Activated T-cell treated with anti-CD3 and anti-CD28 coated beads, Interleukin-2, amount 50 U/mL, for 24 hours (primary cell): ENCODE measurements at regions not wholly inside any gene's neighbourhood (a gene's known extent, or its start where the extent isn't known, plus 50 kb on each side); places are given as distances from the start of the nearest gene placed in this dataset.

Experiments
- DNase-seq: peaks from one replicate; pipeline ENCODE4 v3.0.0-alpha.2; 2020
- H3K27ac Mint-ChIP-seq: 2 replicates; pipeline ENCODE4 v1.8.0; 2020; ENCODE audit warnings: mild to moderate bottlenecking, mixed read lengths
- H3K27me3 Mint-ChIP-seq: 2 replicates; pipeline ENCODE4 v1.8.0; 2020; ENCODE audit warnings: mixed read lengths
- H3K36me3 Mint-ChIP-seq: 2 replicates; pipeline ENCODE4 v1.8.0; 2020; ENCODE audit warnings: low read depth, mixed read lengths
- H3K4me1 Mint-ChIP-seq: 2 replicates; pipeline ENCODE4 v1.8.0; 2020; ENCODE audit warnings: low read depth, mixed read lengths
- H3K4me3 Mint-ChIP-seq: 2 replicates; pipeline ENCODE4 v1.8.0; 2020; ENCODE audit warnings: mild to moderate bottlenecking, moderate library complexity, mixed read lengths
- H3K9me3 Mint-ChIP-seq: 2 replicates; pipeline ENCODE4 v1.8.0; 2020; ENCODE audit warnings: mixed read lengths

DNA sequence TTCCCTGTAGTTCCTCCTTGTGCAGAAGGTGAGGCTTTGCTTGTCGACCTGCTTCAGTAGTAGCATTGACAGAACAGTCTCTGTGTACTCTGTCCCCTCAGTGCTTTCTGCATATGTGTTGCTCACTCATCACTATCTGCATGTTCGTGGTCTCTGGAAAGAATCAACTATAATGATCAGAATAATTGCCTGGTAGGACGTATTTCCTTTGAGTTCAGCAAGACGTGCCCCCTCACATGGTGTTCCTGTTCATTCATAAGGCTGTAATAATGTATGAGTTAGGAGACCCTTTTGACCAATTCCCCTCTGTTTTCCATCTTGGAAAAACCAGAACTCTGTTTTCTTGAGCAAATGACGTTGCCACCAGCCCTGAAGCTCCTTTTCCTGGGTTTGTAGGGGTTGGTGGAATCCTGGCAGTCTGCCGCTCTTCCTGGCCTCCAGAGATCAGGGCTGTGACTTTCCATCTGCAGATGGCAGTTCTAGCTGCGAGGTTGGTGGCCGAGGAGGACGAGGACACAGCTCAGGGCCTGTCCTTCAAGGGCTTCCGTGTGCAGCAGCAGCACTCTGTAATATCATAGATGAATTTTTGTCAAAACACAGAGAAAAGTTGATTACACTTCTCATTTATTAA, 61.9 kb downstream of the EXOSC2 start:
- H3K9me3 Mint-ChIP-seq = no peaks in the 10 kb centered on the region
- no peak overlapping the region for H3K4me3 Mint-ChIP-seq
- no peaks in the 10 kb centered on the region for H3K27me3 Mint-ChIP-seq

GRCh38 chr9:130756037-130756436, 62.5 kb downstream of the EXOSC2 start:
- H3K36me3 Mint-ChIP-seq = no peaks in the 10 kb centered on the region
- H3K27me3 Mint-ChIP-seq = no peaks in the 10 kb centered on the region
- H3K27ac Mint-ChIP-seq = no peak overlapping the region
- H3K4me3 Mint-ChIP-seq = no peak overlapping the region
- no peak for DNase-seq
- H3K4me1 Mint-ChIP-seq = peaks cover 12% of the 10 kb centered on the region
- no peaks in the 10 kb centered on the region for H3K9me3 Mint-ChIP-seq

More for the DNA sequence above, 61.9 kb downstream of the EXOSC2 start:
- no peak for DNase-seq
- Mint-ChIP-seq H3K36me3 (no peaks in the 10 kb centered on the region), H3K27ac (no peak overlapping the region), H3K4me1 (peaks cover 12% of the 10 kb centered on the region)

DNA sequence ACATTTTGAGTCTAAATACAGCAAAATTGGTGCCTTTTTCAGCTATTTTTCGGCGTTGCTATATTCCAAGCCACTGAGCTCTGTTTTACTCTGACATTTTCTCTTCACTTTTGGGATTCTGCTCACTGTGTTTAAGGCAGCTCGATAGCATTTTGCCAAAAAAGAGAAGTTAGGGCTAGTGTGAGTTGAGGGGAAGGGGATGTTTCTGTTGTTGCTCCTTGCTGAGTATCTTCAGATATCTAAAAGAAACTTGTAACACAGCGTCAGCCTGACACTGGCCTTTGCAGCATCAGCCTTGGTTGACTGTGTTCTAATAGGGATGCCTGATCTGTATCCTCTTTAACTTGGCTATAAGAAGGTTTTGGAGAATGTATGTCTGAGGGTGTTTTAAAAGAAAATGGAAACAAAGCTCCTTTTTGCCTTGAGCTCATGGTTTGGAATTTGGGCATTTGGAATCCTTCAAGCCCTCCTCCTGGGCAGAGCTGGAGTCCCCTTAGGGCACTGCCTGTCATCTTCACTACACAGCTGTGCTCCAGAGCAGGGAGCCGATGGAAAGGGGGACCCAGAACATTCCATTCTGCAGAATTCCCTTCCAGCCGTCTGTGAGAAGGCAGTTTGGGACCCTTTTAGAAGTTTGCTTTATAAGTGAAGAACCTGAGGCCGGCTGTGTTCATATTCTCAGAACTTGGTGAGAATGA, 63.0 kb downstream of the EXOSC2 start:
- no peaks in the 10 kb centered on the region for H3K27me3 Mint-ChIP-seq

GRCh38 chr9:130759738-130760137, 66.2 kb downstream of the EXOSC2 start:
- H3K27me3 Mint-ChIP-seq = no peaks in the 10 kb centered on the region
- no peak overlapping the region for H3K4me3 Mint-ChIP-seq
- H3K9me3 Mint-ChIP-seq = no peaks in the 10 kb centered on the region
- H3K27ac Mint-ChIP-seq = no peak overlapping the region
- H3K36me3 Mint-ChIP-seq = no peaks in the 10 kb centered on the region
- H3K4me1 Mint-ChIP-seq = peaks cover 39% of the 10 kb centered on the region
- DNase-seq = no peak

More for the DNA sequence above, 63.0 kb downstream of the EXOSC2 start:
- Mint-ChIP-seq H3K36me3 (no peaks in the 10 kb centered on the region), H3K4me3 (no peak overlapping the region), H3K27ac (peak overlapping the region; percentile 31), H3K9me3 (no peaks in the 10 kb centered on the region), H3K4me1 (peaks cover 17% of the 10 kb centered on the region)
- no peak for DNase-seq

GRCh38 chr9:130763331-130764171, 70.0 kb downstream of the EXOSC2 start:
- Mint-ChIP-seq H3K4me1 (peaks cover 62% of the 10 kb centered on the region), H3K9me3 (no peaks in the 10 kb centered on the region), H3K27ac (no peak overlapping the region), H3K4me3 (no peak overlapping the region), H3K27me3 (no peaks in the 10 kb centered on the region), H3K36me3 (no peaks in the 10 kb centered on the region)
- no peak for DNase-seq

- H3K27ac Mint-ChIP-seq = peak overlapping the region; percentile 50
- H3K9me3 Mint-ChIP-seq = no peaks in the 10 kb centered on the region
- H3K4me1 Mint-ChIP-seq = peaks cover 62% of the 10 kb centered on the region
- DNase-seq = no peak
- H3K4me3 Mint-ChIP-seq = no peak overlapping the region
- H3K27me3 Mint-ChIP-seq = no peaks in the 10 kb centered on the region
- no peaks in the 10 kb centered on the region for H3K36me3 Mint-ChIP-seq
Measured at GRCh38 chr9:130765137-130766020, 69.7 kb upstream of the ABL1 start.

DNA sequence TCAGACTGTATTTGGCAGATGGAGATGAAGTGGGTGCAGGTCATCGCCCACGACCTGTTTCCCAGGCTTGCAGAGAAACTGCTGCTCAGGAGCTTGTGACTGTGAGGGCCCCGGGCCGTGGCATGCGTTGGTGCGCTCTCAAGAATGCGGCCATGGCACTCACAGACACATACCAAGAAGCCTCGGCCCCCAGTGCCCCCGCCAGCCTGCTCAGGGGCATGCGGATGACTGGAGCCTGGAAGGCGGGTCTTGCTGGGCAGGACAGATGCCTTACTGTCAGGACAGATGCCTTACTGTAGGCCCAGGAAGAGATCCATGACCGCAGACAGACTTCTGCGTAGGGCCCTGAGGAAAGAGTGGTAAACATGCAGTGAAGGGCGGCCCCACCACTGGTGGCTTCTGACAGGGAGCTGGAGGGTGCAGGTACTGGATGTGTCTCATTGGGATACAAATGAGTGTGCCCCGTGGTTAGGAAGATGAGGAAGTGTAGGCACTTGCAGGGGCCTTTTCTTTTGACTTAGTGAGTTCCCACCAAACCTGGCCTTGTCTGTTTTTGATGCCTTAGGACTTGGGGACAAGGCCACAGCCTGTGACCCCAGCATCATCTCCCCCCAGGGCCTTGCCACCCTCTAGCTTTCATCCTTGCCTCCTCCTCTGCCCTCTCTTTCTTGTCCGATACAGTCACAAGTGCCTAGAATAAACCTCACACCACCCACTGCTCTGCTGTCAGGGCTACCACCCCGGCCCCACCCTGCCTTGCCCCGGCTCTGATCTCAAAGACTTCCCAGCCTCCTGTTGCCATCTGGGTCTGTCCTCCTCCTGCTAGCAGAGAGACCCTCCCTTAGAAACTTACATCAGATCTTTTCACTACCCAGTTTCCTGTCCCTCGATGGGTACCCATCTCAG, 68.8 kb upstream of the ABL1 start:
- Mint-ChIP-seq H3K4me3 (no peak overlapping the region), H3K9me3 (no peaks in the 10 kb centered on the region), H3K36me3 (no peaks in the 10 kb centered on the region), H3K27me3 (no peaks in the 10 kb centered on the region), H3K27ac (peak overlapping the region; percentile 80), H3K4me1 (peaks cover 60% of the 10 kb centered on the region)
- no peak for DNase-seq

DNA sequence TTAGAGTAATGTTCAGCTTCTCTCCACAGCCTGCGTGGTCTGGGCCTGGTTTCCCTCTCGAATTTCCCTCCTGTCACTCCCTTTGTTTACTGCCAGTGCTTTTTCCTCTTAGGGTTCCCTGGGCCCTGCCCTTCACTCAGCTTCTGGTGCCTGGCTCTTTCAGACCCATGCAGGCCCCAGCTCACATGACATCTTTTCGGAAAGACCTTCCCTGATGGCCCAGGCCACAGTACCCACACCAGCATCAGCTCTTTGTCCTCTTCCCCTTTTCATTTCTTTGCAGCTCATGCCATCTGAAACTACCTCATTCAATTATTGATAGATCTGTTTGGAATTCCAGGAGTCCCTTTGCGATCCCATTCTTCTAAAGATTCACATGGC, 68.1 kb upstream of the ABL1 start:
- H3K4me1 Mint-ChIP-seq = peaks cover 56% of the 10 kb centered on the region
- no peaks in the 10 kb centered on the region for H3K9me3 Mint-ChIP-seq
- no peak overlapping the region for H3K4me3 Mint-ChIP-seq
- no peaks in the 10 kb centered on the region for H3K27me3 Mint-ChIP-seq
- DNase-seq = no peak
- peak overlapping the region; percentile 80 for H3K27ac Mint-ChIP-seq
- no peaks in the 10 kb centered on the region for H3K36me3 Mint-ChIP-seq

DNA sequence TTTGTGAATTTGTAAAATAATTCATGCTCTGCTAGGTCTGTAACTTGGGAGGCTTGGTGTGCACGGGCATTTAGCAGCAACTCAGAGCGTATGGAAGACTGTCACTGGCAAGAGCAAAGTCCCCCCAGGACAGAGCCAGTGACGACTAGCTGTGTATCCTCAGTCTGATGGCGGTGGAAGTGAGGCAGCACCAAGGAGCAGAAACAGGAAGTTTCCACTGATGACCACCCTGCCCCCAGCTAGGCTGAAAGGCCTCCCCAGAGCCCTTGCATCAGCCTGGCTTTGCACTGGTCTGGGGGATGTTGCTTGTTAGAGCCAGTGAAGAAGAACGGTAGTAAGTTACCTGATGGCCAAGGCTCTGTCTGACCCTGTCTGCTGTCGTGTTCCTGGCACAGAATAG, 66.8 kb upstream of the ABL1 start:
- DNase-seq = no peak
- Mint-ChIP-seq H3K9me3 (no peaks in the 10 kb centered on the region), H3K27ac (peak overlapping the region; percentile 11), H3K4me1 (peaks cover 47% of the 10 kb centered on the region), H3K27me3 (no peaks in the 10 kb centered on the region), H3K4me3 (no peak overlapping the region), H3K36me3 (no peaks in the 10 kb centered on the region)

DNA sequence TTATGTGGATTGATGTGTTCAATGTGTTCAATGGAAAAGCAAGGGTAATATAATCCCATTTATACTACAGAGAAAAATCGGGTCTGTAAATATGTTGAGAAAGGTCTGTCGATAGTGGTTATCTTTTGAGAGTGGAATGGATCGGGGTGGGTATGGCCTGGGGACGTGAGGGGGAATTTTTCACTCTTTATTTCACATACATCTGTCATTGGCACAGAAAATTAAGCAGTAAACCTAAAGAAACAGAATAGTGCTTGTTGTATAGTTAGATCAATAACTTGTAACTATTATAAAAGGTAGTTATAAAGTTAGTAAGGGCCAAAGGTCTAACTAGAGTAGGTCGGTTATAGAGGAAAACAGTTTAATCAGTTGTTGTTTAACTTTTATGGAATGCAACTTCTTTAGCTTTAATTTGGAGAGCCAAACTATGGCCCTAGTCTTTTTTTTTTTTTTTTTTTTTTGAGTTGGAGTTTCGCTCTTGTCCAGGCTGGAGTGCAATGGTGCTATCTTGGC, 66.1 kb upstream of the ABL1 start:
- DNase-seq = no peak
- Mint-ChIP-seq H3K9me3 (no peaks in the 10 kb centered on the region), H3K4me3 (no peak overlapping the region), H3K36me3 (no peaks in the 10 kb centered on the region), H3K4me1 (peaks cover 41% of the 10 kb centered on the region), H3K27me3 (no peaks in the 10 kb centered on the region), H3K27ac (no peak overlapping the region)

DNA sequence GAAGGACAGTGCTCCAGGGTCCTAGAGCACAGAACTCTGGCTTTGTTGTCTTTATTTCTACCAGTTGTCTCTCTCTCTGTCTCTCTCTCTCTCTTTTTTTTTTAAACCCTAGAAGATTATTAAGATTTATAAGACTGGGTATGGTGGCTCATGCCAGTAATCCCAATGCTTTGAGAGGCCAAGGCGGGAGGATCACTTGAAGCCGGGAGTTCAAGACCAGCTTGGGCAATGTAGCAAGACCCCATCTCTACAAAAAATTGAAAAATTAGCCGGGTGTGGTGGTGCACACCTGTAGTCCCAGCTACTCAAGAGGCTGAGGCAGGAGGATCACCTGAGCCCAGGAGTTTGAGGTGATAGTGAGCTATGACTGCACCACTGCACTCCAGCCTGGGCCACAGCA, 65.0 kb upstream of the ABL1 start:
- no peaks in the 10 kb centered on the region for H3K27me3 Mint-ChIP-seq
- no peak overlapping the region for H3K27ac Mint-ChIP-seq
- H3K36me3 Mint-ChIP-seq = no peaks in the 10 kb centered on the region
- H3K9me3 Mint-ChIP-seq = no peaks in the 10 kb centered on the region
- no peak overlapping the region for H3K4me3 Mint-ChIP-seq
- H3K4me1 Mint-ChIP-seq = peaks cover 41% of the 10 kb centered on the region
- DNase-seq = no peak

DNA sequence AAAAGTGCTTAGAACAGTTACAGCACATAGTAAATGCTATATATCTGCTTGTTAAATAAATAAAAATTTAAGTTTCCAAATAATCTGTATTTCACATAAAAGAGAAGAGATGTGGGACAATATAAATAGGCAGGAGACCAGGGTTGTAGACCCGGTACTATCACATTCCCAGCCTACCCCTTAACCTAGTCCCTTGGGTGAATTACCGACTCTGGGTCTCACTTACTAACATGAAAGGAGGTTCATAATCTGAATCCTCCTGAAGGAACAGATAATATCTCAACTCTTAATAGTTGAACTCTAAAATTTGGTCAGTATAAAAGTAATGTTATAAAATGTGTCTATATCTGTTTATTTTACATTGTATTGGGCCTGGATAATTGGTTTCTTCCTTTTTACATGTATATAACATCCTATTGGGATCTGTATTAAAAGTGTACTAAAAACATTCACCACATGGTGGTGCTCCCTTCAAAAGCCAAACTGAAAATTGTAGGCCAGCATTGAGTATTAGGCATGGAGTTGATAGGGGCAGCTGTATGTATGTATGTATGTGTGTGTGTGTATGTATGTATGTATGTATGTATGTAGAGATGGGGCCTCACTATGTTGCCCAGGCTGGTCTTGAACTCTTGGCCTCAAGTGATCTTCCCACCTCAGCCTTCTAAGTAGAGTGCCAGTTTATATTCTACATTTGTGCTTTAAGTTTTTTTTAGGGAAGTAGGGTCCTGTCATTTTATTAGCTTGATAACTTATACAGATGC, 64.2 kb upstream of the ABL1 start:
- H3K4me1 Mint-ChIP-seq = peaks cover 33% of the 10 kb centered on the region
- no peaks in the 10 kb centered on the region for H3K27me3 Mint-ChIP-seq
- peaks cover 3% of the 10 kb centered on the region for H3K36me3 Mint-ChIP-seq
- H3K9me3 Mint-ChIP-seq = peaks cover 4% of the 10 kb centered on the region
- DNase-seq = no peak
- no peak overlapping the region for H3K4me3 Mint-ChIP-seq
- no peak overlapping the region for H3K27ac Mint-ChIP-seq

DNA sequence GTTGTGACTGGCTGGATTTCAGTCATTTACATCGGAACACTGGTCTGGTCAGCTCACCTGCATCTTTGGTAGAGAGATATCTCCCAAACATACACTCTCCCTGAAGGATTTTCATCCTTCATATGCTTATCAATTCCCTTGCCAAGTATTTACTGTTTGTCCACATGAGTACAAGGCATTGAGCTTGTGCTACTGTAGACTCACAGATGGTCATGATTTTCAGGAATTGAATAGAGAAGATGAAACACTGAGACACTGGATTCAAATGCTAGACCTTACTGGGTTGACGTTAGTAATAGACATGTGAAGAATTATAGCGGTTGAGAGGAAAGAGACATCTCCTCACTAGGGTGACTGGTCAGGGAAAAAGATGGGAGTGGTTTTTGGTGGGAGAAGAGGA, 62.9 kb upstream of the ABL1 start:
- Mint-ChIP-seq H3K4me1 (peaks cover 22% of the 10 kb centered on the region), H3K27ac (no peak overlapping the region), H3K4me3 (no peak overlapping the region), H3K27me3 (no peaks in the 10 kb centered on the region), H3K36me3 (peaks cover 3% of the 10 kb centered on the region), H3K9me3 (peaks cover 4% of the 10 kb centered on the region)
- DNase-seq = no peak
